Keratinocyte (primary cell): ENCODE measurements at regions not wholly inside any gene's neighbourhood (a gene's known extent, or its start where the extent isn't known, plus 50 kb on each side); places are given as distances from the start of the nearest gene placed in this dataset.

Experiments
- CTCF ChIP-seq, 3 experiments: IDR thresholded peaks in 1 of 3; conservative IDR thresholded peaks in 1 of 3; optimal IDR thresholded peaks in 1 of 3; 2 replicates in 2 of 3; 3 replicates in 1 of 3; pipeline versions ENCODE3 to v1.5.1; 2011; ENCODE audit warnings: low read length in 3 of 3, mild to moderate bottlenecking in 3 of 3, moderate library complexity in 2 of 3, control low read depth in 1 of 3, inconsistent platforms in 1 of 3; ENCODE audit not compliant: insufficient read depth in 2 of 3; ENCODE audit errors: extremely low read depth in 1 of 3
- EZH2 ChIP-seq: IDR thresholded peaks from one replicate; pipeline ENCODE4 v1.6.1; 2012; ENCODE audit warnings: inconsistent platforms, mild to moderate bottlenecking, low read length, moderate library complexity

GRCh38 chr5:20985754-20986153 lies 997.8 kb upstream of the CDH18 start:
- no peak for TF ChIP-seq CTCF (optimal IDR thresholded peaks at IDR 0.05 in 1 of 3, IDR thresholded peaks at IDR 0.05 in 1 of 3, conservative IDR thresholded peaks at IDR 0.05 in 1 of 3; ENCODE audit: extremely low read depth in 1 of 3, insufficient read depth in 2 of 3, low read length in 3 of 3)
- TF ChIP-seq EZH2 = no peak
